Naive thymus-derived CD4-positive, alpha-beta T cell (primary cell): ENCODE measurements at regions not wholly inside any gene's neighbourhood (a gene's known extent, or its start where the extent isn't known, plus 50 kb on each side); places are given as distances from the start of the nearest gene placed in this dataset.
"Not testable (repeated sequence)": the region's sequence is repeated elsewhere in the genome, so short reads cannot be mapped to it uniquely, and the experiment has no call there.

Experiments used
- ATAC-seq: fragments of 150-1000 bp; cut with Tn5 transposase; 2 replicates; pipeline ENCODE4 v1.10.0; 2021; ENCODE audit warnings: mild to moderate bottlenecking, moderate library complexity
- CTCF ChIA-PET: fragments of 350-600 bp; sonication (Branson Sonifier 250); formaldehyde crosslinking; loops from one replicate; lab custom pipeline; 2021; ENCODE audit warnings: antibody characterized with exemption; lab: Charles Lee
- POLR2A ChIA-PET: fragments of 350-600 bp; sonication (Branson Sonifier 250); formaldehyde crosslinking; loops from one replicate; lab custom pipeline; 2021; ENCODE audit warnings: antibody characterized with exemption, inconsistent platforms; lab: Charles Lee
- DNase-seq, 9 donors: peaks; one replicate each; pipeline versions ENCODE4 v3.0.0 to v3.0.0-alpha.2; 2020 to 2022; ENCODE audit warnings: mixed read lengths in 1 of 9
- H3K27ac ChIP-seq: one replicate; pipeline ENCODE4 v1.7.0; 2013; ENCODE audit warnings: mild to moderate bottlenecking, low read depth, low read length, moderate library complexity
- H3K27me3 ChIP-seq, 2 donors: one replicate each; pipeline ENCODE4 v1.7.0; 2013; ENCODE audit warnings: low read length in 2 of 2, mild to moderate bottlenecking in 2 of 2, moderate library complexity in 2 of 2; ENCODE audit not compliant: control insufficient read depth in 2 of 2, insufficient read depth in 2 of 2
- H3K36me3 ChIP-seq, 3 experiments: 1 replicate in 2 of 3; 2 replicates in 1 of 3; pipeline ENCODE4 v1.7.0; 2013; ENCODE audit warnings: low read length in 3 of 3, mild to moderate bottlenecking in 3 of 3, moderate library complexity in 1 of 3; ENCODE audit not compliant: insufficient read depth in 3 of 3, control insufficient read depth in 2 of 3
- H3K4me1 ChIP-seq, 2 donors: one replicate each; pipeline ENCODE4 v1.7.0; 2013; ENCODE audit warnings: low read length in 2 of 2, mild to moderate bottlenecking in 2 of 2, moderate library complexity in 1 of 2; ENCODE audit not compliant: control insufficient read depth in 2 of 2, insufficient read depth in 2 of 2
- H3K4me3 ChIP-seq: 2 replicates; pipeline ENCODE4 v1.7.0; 2013; ENCODE audit warnings: mild to moderate bottlenecking, low read length
- H3K9me3 ChIP-seq, 3 experiments: 1 replicate in 2 of 3; 2 replicates in 1 of 3; pipeline ENCODE4 v1.7.0; 2013; ENCODE audit warnings: low read length in 3 of 3; ENCODE audit not compliant: control insufficient read depth in 2 of 3
- H3K27ac Mint-ChIP-seq, 9 donors: one replicate each; pipeline ENCODE4 v1.8.0; 2020 to 2022; ENCODE audit warnings: mixed read lengths in 9 of 9, mild to moderate bottlenecking in 8 of 9, moderate library complexity in 5 of 9, inconsistent platforms in 2 of 9
- H3K27me3 Mint-ChIP-seq, 5 donors: one replicate each; pipeline ENCODE4 v1.8.0; 2021 to 2022; ENCODE audit warnings: mixed read lengths in 5 of 5, mild to moderate bottlenecking in 1 of 5
- H3K36me3 Mint-ChIP-seq, 5 donors: one replicate each; pipeline ENCODE4 v1.8.0; 2020 to 2022; ENCODE audit warnings: mixed read lengths in 5 of 5, mild to moderate bottlenecking in 3 of 5, inconsistent platforms in 1 of 5
- H3K4me1 Mint-ChIP-seq, 7 donors: one replicate each; pipeline ENCODE4 v1.8.0; 2020 to 2022; ENCODE audit warnings: mixed read lengths in 7 of 7, mild to moderate bottlenecking in 3 of 7, inconsistent platforms in 1 of 7
- H3K4me3 Mint-ChIP-seq, 10 donors: one replicate each; pipeline ENCODE4 v1.8.0; 2020 to 2022; ENCODE audit warnings: mild to moderate bottlenecking in 10 of 10, mixed read lengths in 10 of 10, moderate library complexity in 6 of 10, inconsistent platforms in 2 of 10
- H3K9me3 Mint-ChIP-seq, 11 donors: one replicate each; pipeline ENCODE4 v1.8.0; 2020 to 2022; ENCODE audit warnings: mixed read lengths in 11 of 11, mild to moderate bottlenecking in 4 of 11, inconsistent platforms in 1 of 11, moderate library complexity in 1 of 11
- intact Hi-C, 2 donors: fragments of 100-400 bp; cut with micrococcal nuclease; formaldehyde crosslinking; loops; one replicate each; pipeline ENCODE4 v1.15.1; 2023

DNA sequence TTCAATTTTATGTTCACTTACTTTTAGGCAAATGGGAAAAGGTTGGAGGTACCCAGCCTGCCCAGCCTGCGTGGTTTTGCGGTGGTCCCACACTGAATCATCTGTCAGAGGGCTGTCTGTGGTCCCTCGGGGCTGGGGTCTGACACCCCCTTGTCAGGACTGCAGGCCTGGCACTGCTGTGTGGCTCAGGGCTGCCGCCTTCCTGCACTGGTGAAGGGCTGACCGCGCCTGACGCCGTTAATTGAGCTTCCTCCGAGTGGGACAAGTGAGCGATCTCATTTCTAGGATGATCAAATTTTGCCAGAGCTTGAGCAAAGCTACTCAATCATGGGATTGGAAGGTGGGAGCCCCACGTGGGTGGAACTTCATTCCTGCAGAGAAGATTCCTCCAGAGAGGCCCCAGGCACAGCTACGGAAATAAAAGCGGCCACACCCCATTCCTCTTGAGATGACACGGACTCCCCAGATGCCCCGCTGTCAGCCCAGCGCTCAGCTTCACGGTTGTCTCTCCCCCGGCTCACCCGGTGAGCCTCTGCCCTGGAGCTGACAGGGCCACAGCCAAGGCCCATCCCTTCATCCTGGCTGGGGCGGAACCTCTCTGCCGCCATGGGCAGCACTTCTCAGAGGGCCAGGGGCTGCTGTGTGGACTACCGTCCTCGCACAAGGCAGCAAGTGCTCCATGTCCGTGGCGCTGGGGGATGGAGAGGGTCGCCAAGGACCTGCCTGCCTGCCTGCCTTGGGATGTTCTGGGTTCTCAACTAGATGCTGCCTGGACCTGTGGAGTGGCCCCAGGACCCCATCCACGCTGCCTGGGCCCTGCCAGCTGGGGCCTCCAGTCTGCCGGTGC is 215.5 kb upstream of the SGCG start:
- not testable (repeated sequence) for H3K4me1 Mint-ChIP-seq, H3K9me3 ChIP-seq, ATAC-seq

DNA sequence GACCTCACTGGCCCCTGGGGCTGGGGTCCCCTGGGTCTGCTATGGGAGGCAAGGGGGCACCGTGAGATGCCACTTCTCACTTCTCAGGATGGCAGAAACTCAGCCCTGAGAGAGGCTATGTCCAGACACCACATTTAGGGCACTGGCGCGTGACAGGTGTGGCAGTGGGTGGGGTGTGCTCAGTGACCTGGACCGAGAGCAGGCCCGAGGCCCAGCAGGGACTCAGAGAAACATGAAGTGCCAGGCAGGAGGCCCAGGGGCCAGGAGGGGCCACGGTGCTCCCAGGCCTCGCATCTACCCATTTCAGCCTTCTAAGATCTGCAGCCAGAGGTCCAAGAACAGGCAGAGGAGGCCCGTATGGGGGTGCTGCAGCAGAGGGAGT is 214.9 kb upstream of the SGCG start:
- ATAC-seq, CTCF ChIA-PET, H3K27ac ChIP-seq, H3K4me1 Mint-ChIP-seq, H3K4me1 ChIP-seq, intact Hi-C loops, H3K27me3 Mint-ChIP-seq, H3K9me3 Mint-ChIP-seq, H3K27me3 ChIP-seq, H3K36me3 ChIP-seq, H3K36me3 Mint-ChIP-seq, POLR2A ChIA-PET, DNase-seq, H3K27ac Mint-ChIP-seq, H3K4me3 Mint-ChIP-seq, H3K9me3 ChIP-seq, H3K4me3 ChIP-seq: not testable (repeated sequence)

More for the DNA sequence above, 215.5 kb upstream of the SGCG start:
- H3K4me3 ChIP-seq, H3K27ac ChIP-seq, H3K36me3 Mint-ChIP-seq, H3K4me3 Mint-ChIP-seq, POLR2A ChIA-PET, H3K27me3 ChIP-seq, DNase-seq, H3K27ac Mint-ChIP-seq, H3K36me3 ChIP-seq, H3K9me3 Mint-ChIP-seq, intact Hi-C loops, H3K4me1 ChIP-seq, H3K27me3 Mint-ChIP-seq, CTCF ChIA-PET: not testable (repeated sequence)

DNA sequence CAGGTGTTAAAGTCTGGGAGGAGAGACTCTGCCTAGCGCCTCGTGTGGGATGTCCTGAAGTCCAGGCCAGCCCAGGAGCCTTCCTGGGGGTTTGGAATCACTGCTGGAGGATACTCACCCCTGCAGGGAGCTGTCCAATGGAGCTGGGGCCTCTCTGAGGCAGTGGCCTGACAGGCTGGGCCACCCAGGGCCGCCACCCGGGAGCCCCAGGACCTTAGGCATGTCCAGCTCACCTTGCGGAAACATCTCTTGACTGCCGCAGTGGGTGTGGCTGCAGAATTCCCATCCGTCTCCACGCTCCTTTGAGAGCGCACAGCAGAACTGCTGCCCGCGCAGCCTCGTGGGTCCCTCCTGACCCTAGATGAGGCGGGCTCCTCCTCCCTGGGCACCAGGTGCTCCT is 214.0 kb upstream of the SGCG start:
- H3K4me1 ChIP-seq, H3K27me3 ChIP-seq, H3K36me3 ChIP-seq, H3K9me3 Mint-ChIP-seq, CTCF ChIA-PET, ATAC-seq, H3K36me3 Mint-ChIP-seq, intact Hi-C loops, DNase-seq, H3K27ac ChIP-seq, H3K27ac Mint-ChIP-seq, H3K4me3 Mint-ChIP-seq, H3K4me1 Mint-ChIP-seq, H3K9me3 ChIP-seq, H3K4me3 ChIP-seq, POLR2A ChIA-PET: not testable (repeated sequence)
- H3K27me3 Mint-ChIP-seq: peaks cover 0 to 16% (median 0%) of the 10 kb centered on the region in 5 donors

DNA sequence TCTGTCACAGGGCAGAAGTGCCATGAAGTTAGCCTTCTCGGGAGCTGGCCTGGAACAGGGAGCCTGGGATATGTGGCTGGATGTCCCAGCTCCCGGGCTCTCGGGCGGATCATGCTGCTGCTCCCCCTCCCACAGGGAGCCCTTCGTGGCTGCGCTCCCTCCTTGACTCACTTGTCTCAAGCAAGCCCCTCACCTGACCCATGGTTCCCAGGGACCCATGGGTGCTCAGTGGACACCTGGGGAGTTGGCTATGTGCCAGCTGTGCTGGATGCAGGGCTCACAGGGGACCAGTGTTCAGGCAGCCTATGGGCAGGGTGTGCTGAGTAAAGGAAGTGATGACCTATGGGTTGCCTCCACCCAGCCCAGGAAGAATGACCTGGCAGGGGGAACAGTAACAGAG is 213.1 kb upstream of the SGCG start:
- Mint-ChIP-seq H3K4me1 (peaks cover 0 to 2% (median 0%) of the 10 kb centered on the region in 7 donors), H3K36me3 (no peaks in the 10 kb centered on the region), H3K27ac (no peak overlapping the region), H3K4me3 (no peak overlapping the region), H3K27me3 (peaks cover 0 to 16% (median 0%) of the 10 kb centered on the region in 5 donors), H3K9me3 (peaks cover 0 to 2% (median 0%) of the 10 kb centered on the region in 11 donors)
- Histone ChIP-seq H3K27me3 (no peaks in the 10 kb centered on the region), H3K4me1 (no peaks in the 10 kb centered on the region), H3K4me3 (no peak overlapping the region), H3K36me3 (no peaks in the 10 kb centered on the region), H3K27ac (no peak overlapping the region), H3K9me3 (no peaks in the 10 kb centered on the region)
- ChIA-PET POLR2A (no interaction called here), CTCF (no interaction called here)
- intact Hi-C loops: no loop called here
- peak; percentile 44 for ATAC-seq
- no peak for DNase-seq

DNA sequence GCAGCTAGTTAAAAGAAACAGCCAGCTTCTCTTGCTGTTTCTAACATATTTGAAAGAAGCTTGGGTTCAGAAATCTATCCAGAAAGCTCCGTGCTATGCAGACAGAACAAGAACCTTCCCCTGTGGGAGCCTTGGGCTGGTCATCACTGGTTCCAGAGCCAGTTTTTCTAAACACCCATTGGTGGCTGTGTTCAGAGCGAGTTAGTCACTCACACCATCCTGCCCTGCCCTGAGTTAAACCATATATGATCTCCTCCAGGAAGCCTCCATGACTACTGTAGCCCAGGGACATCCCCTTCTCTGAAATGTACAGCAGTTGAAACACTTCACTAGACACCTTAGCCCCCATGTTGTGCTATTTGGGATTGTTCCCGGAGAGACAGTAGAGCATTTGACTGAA is 200.8 kb upstream of the SGCG start:
- POLR2A ChIA-PET: no interaction called here
- intact Hi-C loops: no loop called here
- H3K36me3 Mint-ChIP-seq: peaks cover 0 to 8% (median 4%) of the 10 kb centered on the region in 5 donors
- H3K27me3 Mint-ChIP-seq: peaks cover 0 to 18% (median 4%) of the 10 kb centered on the region in 5 donors
- Histone ChIP-seq H3K27me3 (no peaks in the 10 kb centered on the region), H3K4me1 (no peaks in the 10 kb centered on the region), H3K4me3 (no peak overlapping the region), H3K9me3 (peaks cover 0 to 13% (median 0%) of the 10 kb centered on the region in 3 experiments), H3K36me3 (no peaks in the 10 kb centered on the region), H3K27ac (no peak overlapping the region)
- no peak overlapping the region for H3K27ac Mint-ChIP-seq
- peaks cover 0 to 23% (median 9%) of the 10 kb centered on the region in 11 donors for H3K9me3 Mint-ChIP-seq
- no peak overlapping the region for H3K4me3 Mint-ChIP-seq
- no peak for DNase-seq
- peaks cover 0 to 2% (median 0%) of the 10 kb centered on the region in 7 donors for H3K4me1 Mint-ChIP-seq
- ATAC-seq: no peak
- CTCF ChIA-PET: no interaction called here

DNA sequence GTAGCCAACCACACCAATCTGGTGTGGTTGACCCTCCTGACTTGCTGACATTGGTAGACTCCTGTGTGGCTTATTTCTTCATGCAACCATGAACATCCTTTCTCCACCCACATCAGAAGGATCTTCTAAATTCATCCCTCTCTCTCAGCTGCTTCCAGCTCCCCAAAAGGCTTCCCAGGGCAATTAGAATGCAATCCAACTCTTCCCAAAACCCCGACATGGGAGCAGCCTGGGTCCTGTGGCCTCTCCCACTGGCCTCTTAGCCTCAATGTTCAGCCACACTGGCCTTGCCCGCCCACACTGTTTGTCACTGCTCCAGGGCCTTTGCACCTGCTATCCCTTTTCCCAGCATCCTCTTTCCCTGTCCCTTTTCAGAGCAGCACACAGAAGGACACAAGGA is 199.8 kb upstream of the SGCG start:
- Mint-ChIP-seq H3K36me3 (peaks cover 0 to 8% (median 5%) of the 10 kb centered on the region in 5 donors), H3K4me1 (no peaks in the 10 kb centered on the region), H3K9me3 (peaks cover 5 to 31% (median 11%) of the 10 kb centered on the region in 11 donors), H3K27me3 (peaks cover 0 to 18% (median 5%) of the 10 kb centered on the region in 5 donors), H3K27ac (no peak overlapping the region), H3K4me3 (no peak overlapping the region)
- Histone ChIP-seq H3K4me3 (no peak overlapping the region), H3K36me3 (no peaks in the 10 kb centered on the region), H3K4me1 (no peaks in the 10 kb centered on the region), H3K9me3 (peaks cover 0 to 13% (median 0%) of the 10 kb centered on the region in 3 experiments), H3K27me3 (no peaks in the 10 kb centered on the region), H3K27ac (no peak overlapping the region)
- CTCF ChIA-PET: no interaction called here
- POLR2A ChIA-PET: no interaction called here
- no peak for DNase-seq
- no peak for ATAC-seq
- intact Hi-C loops: no loop called here

DNA sequence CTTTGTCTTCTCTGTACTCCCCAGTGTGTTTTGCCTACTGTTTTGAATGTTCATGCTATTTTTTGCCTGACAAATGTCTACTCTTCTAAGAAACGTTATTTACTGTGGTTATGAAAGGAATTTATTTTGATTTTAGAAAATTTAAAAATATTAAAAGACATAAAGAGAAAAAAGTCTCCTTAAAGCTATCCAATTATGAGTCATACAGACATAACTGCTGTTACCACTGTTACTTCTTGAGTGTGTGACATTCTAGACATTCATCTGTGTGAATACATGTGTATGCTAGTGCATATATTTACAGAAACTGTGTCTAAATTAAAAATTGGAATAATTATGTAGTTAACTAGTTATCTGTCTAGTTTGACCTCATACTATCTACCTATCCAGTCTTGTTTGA is 187.6 kb upstream of the SGCG start:
- no peak overlapping the region for H3K4me3 Mint-ChIP-seq
- Histone ChIP-seq H3K27me3 (no peaks in the 10 kb centered on the region), H3K4me1 (no peaks in the 10 kb centered on the region), H3K9me3 (no peaks in the 10 kb centered on the region), H3K36me3 (no peaks in the 10 kb centered on the region), H3K27ac (no peak overlapping the region), H3K4me3 (no peak overlapping the region)
- DNase-seq (no peak), ATAC-seq (no peak)
- H3K36me3 Mint-ChIP-seq: no peaks in the 10 kb centered on the region
- H3K27ac Mint-ChIP-seq: no peak overlapping the region
- CTCF ChIA-PET: no interaction called here
- H3K4me1 Mint-ChIP-seq: no peaks in the 10 kb centered on the region
- POLR2A ChIA-PET: no interaction called here
- peaks cover 0 to 24% (median 7%) of the 10 kb centered on the region in 5 donors for H3K27me3 Mint-ChIP-seq
- H3K9me3 Mint-ChIP-seq: peaks cover 0 to 5% (median 3%) of the 10 kb centered on the region in 11 donors
- intact Hi-C loops: no loop called here
